ENCODE measurements at regions not wholly inside any gene's neighbourhood (a gene's known extent, or its start where the extent isn't known, plus 50 kb on each side); places are given as distances from the start of the nearest gene placed in this dataset.

DNA sequence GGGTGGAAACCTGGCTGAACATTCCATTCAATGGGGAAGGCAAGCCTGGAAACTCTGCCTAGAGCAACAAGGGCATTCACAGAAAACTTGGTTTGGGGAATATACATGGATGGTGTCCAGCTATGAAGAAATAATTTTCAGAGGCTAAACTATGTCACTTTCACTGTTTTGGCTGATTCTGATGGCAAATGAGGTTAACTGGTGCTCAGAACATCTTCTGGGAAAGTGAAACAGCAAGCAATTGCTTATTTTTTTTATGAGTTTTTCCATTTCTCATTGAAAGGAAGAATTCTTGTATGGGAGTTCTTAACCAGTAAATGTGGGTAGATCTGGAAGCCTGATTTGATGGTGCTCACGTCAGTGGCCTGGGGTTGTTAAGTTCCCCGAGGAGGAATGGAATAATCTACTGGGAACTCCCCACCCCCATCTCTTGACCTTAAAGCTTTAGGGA, 132.8 kb upstream of the BTG1 start:
- no peak overlapping the region for H3K4me3 Mint-ChIP-seq
- no peaks in the 10 kb centered on the region for H3K27me3 Mint-ChIP-seq
- peaks cover 13% of the 10 kb centered on the region for H3K4me1 Mint-ChIP-seq (ENCODE audit: low read depth)
- no peak for DNase-seq
- H3K9me3 Mint-ChIP-seq, result peaks cover 2% of the 10 kb centered on the region
- H3K27ac Mint-ChIP-seq, result peak overlapping the region; percentile 53
- no peaks in the 10 kb centered on the region for H3K36me3 Mint-ChIP-seq (ENCODE audit: low read depth)

DNA sequence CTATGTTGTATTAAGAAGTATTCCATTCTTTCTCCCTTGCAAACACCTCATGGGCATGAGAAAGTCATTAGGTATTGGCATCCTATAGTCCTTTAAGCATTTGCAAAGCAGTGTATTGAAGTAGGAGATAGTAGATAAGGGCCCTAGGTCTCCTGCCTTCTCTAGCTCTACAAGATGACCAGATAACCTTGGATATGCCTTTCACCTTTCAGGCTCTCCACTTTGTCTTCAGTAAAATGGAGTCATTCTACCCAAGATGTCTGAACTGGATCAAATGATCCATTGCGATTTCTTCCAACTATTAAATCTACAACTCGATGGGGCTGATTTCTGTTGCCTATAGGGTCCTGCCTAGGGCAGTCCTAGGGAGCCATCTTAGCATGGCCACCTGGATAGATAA, 132.1 kb upstream of the BTG1 start:
- H3K4me3 Mint-ChIP-seq, result no peak overlapping the region
- no peaks in the 10 kb centered on the region for H3K27me3 Mint-ChIP-seq
- H3K4me1 Mint-ChIP-seq (ENCODE audit: low read depth), result peaks cover 13% of the 10 kb centered on the region
- H3K9me3 Mint-ChIP-seq, result no peaks in the 10 kb centered on the region
- peak overlapping the region; percentile 53 for H3K27ac Mint-ChIP-seq
- no peak for DNase-seq
- no peaks in the 10 kb centered on the region for H3K36me3 Mint-ChIP-seq (ENCODE audit: low read depth)

DNA sequence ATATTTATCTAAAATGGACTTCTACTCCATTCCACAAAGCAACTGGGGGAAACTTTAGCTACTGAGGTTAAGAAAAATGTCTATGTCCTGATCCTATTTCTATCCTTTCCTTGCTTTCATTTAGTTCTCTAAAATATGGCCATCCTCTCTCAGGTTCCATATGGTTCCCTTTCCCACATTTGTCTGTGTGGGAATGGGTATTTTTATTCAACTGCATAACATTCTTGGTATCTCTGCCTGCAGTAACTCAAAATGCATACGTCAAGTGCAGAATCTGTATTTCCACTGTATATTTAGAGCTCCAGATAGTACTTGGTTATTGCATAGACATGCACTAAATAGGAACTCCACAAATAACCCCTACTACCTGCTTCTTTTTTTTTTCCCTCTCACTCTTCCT, 130.6 kb upstream of the BTG1 start:
- H3K4me1 Mint-ChIP-seq (ENCODE audit: low read depth), result peaks cover 13% of the 10 kb centered on the region
- H3K27ac Mint-ChIP-seq, result no peak overlapping the region
- no peaks in the 10 kb centered on the region for H3K27me3 Mint-ChIP-seq
- no peaks in the 10 kb centered on the region for H3K9me3 Mint-ChIP-seq
- no peak overlapping the region for H3K4me3 Mint-ChIP-seq
- no peak for DNase-seq
- H3K36me3 Mint-ChIP-seq (ENCODE audit: low read depth), result no peaks in the 10 kb centered on the region

DNA sequence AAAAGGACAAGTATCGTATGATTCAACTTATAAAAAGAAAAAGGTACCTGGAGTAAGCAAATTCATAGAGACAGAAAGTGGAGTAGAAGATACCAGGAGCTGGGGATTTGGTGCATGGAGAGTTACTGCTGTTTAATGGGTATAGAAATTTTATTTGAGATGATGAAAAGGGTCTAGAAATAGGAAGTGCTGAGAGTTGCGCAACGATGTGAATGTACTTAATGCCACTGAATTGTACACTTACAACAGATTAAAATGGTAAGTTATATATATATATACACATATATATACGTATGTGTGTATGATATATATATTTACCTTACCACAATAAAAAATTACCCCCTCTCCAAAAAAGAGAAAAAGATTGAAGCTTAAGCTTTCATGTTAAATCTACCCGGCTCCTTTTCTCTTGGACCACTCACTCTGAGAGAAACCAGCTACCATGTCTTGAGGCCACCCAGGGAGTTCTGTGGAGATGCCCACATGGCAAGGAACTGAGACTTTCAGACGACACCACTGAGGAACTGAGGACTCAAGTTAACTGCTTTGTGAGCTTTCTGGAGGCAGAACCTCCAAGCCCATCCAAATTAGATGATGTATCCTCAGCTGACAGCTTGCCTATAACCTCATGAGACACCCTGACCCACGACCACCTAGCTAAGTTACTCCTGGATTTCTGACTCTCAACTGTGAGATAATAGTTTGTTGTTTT, 130.0 kb upstream of the BTG1 start:
- H3K4me1 Mint-ChIP-seq (ENCODE audit: low read depth), result peaks cover 13% of the 10 kb centered on the region
- H3K27me3 Mint-ChIP-seq, result no peaks in the 10 kb centered on the region
- no peak overlapping the region for H3K4me3 Mint-ChIP-seq
- H3K36me3 Mint-ChIP-seq (ENCODE audit: low read depth), result no peaks in the 10 kb centered on the region
- H3K27ac Mint-ChIP-seq, result no peak overlapping the region
- no peaks in the 10 kb centered on the region for H3K9me3 Mint-ChIP-seq
- DNase-seq, result no peak

DNA sequence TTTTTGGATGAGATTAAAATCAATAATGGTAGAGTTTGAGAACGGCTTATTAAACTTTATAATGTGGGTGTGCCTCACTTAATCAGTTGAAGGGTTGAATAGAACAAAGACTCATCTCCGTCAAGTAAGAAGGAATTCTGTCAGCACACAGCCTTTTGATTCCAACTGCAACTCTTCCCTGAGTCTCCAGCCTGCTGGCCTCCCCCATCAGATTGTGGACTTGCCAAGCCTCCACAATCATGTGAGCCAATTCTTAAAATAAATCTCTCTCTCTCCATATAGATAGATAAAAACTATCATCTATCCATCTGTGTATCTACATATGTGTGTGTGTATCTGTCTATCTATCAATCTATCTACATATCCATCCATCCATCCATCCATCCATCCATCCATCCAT, 127.4 kb upstream of the BTG1 start:
- H3K36me3 Mint-ChIP-seq (ENCODE audit: low read depth), result no peaks in the 10 kb centered on the region
- no peaks in the 10 kb centered on the region for H3K9me3 Mint-ChIP-seq
- no peak for DNase-seq
- no peak overlapping the region for H3K27ac Mint-ChIP-seq
- no peaks in the 10 kb centered on the region for H3K27me3 Mint-ChIP-seq
- no peak overlapping the region for H3K4me3 Mint-ChIP-seq
- peaks cover 7% of the 10 kb centered on the region for H3K4me1 Mint-ChIP-seq (ENCODE audit: low read depth)

DNA sequence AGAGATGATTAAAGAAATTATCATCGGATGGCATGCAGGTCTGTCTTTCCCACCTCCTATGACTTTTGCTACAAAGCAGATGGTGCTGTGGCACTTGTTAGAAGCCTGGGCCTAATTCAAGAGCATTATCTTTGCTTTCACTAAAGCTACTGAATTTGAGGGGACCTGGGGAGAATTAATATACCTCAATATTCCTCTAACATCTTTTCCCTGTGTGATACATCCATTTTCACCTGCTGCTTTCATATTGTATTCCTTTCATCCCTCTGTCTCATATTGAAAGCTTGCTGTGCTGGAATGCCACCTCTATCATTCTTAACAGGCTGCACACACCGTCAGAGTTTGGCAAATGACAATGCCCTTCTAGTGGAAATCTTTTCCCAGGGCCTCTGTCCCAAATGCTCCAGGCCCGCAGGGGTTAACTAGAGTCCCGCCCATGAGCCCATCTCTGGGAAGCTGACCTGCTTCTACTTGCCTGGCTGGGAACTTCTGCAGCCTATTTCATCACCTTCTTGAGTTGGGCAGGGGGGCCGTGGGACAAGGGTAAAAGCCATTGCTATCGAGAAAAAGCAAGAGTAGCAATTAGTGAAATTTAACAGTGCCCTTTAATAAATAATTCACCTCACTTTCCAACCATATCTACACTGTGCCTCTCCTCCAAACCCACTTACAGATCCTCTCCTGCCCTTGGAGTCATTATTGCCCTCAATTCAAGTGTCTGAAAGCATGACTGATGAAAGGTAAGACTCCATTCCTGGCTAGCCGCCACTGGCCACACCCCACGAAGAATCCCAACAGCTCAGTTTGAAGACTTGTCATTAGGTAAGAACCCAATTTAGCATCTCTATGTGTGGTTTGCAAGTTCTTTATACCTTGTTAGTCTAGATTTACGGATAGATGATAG, 126.7 kb upstream of the BTG1 start:
- no peak overlapping the region for H3K4me3 Mint-ChIP-seq
- H3K4me1 Mint-ChIP-seq (ENCODE audit: low read depth), result peaks cover 7% of the 10 kb centered on the region
- no peak overlapping the region for H3K27ac Mint-ChIP-seq

DNA sequence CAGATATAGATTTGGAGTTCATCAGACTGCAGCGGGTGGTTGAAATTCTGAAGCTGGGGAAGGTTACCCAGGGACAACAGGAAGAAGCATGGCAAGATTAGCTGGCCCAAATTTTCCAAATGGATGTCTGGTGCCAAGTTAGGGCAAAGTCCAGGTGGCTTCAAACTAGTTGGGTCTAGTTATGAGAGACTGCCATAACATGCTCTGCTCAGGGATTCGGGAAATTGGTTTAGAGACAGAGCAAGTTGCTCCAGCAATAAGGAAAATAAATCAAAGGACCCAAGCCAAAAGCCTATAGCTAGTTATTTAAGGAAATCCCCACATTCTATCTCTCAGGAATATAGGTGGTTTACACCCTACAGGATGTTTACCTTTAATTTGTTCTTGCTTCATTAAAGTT, 125.7 kb upstream of the BTG1 start:
- Mint-ChIP-seq H3K9me3 (no peaks in the 10 kb centered on the region), H3K4me1 (ENCODE audit: low read depth) (peaks cover 7% of the 10 kb centered on the region), H3K27ac (no peak overlapping the region), H3K4me3 (no peak overlapping the region), H3K27me3 (no peaks in the 10 kb centered on the region), H3K36me3 (ENCODE audit: low read depth) (no peaks in the 10 kb centered on the region)
- DNase-seq, result no peak

More for the DNA sequence above, 126.7 kb upstream of the BTG1 start:
- no peaks in the 10 kb centered on the region for H3K36me3 Mint-ChIP-seq (ENCODE audit: low read depth)
- DNase-seq, result no peak
- H3K27me3 Mint-ChIP-seq, result no peaks in the 10 kb centered on the region
- H3K9me3 Mint-ChIP-seq, result no peaks in the 10 kb centered on the region

DNA sequence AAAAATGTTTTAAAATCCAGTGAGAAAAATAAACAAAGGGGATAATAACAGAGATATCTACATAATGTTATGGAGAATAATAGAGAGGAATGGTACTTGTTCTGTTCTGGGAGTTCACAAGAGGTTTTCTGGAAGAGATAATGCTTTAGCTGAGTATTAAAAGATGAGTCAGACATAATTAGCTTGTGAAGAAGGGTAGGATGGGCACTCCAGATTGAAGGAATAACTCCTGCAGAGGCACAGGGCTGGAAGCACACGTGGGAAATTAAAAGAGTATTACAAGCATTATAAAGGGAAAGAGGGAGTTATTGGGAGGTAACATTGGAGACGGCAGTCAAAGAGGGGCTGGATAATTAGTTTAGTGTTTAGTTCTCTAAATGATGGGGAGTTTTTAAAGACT, 124.9 kb upstream of the BTG1 start:
- Mint-ChIP-seq H3K36me3 (ENCODE audit: low read depth) (no peaks in the 10 kb centered on the region), H3K27ac (no peak overlapping the region)

DNA sequence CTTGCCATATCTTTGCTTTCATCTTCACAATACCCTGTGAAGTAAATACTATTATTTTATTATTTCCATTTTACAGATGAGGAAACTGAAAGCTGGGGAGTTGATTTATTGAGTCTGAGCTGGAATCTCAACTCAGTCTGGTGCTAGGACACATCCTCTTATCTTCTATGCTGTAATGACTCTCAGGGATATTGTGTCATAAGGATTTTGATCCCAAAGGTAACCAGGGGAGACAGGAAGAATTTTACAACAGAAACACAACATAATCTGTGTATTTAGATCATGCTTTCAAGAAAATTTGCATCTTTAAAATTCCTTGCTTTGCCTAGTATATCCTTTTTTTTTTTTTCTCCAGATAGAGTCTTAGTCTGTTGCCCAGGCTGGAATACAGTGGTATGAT, 123.3 kb upstream of the BTG1 start:
- H3K36me3 Mint-ChIP-seq (ENCODE audit: low read depth), result no peaks in the 10 kb centered on the region

More for the DNA sequence above, 124.9 kb upstream of the BTG1 start:
- H3K4me1 Mint-ChIP-seq (ENCODE audit: low read depth), result peaks cover 7% of the 10 kb centered on the region
- no peak overlapping the region for H3K4me3 Mint-ChIP-seq
- no peaks in the 10 kb centered on the region for H3K27me3 Mint-ChIP-seq
- DNase-seq, result no peak
- no peaks in the 10 kb centered on the region for H3K9me3 Mint-ChIP-seq

DNA sequence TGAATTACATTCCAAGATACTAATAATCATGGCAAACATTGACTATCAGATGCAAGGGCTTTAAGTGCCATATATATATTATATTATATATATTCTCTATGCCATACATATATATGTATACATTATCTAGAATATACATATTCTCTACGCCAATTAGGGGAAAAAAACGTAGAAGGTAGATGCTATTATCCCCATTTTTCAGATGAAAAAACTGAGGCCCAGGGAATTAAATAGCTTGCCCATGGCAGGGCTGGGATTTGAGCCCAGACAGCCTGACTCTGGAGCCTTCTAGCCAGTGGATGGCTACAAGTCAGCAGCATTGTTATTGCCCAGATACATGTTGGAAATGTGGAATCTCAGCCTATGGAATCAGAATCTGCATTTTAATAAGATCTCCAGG, 116.0 kb upstream of the BTG1 start:
- H3K27me3 Mint-ChIP-seq, result no peaks in the 10 kb centered on the region
- peaks cover 19% of the 10 kb centered on the region for H3K4me1 Mint-ChIP-seq (ENCODE audit: low read depth)
- no peak for DNase-seq
- H3K36me3 Mint-ChIP-seq (ENCODE audit: low read depth), result no peaks in the 10 kb centered on the region
- no peaks in the 10 kb centered on the region for H3K9me3 Mint-ChIP-seq
- no peak overlapping the region for H3K27ac Mint-ChIP-seq
- no peak overlapping the region for H3K4me3 Mint-ChIP-seq

More for the DNA sequence above, 123.3 kb upstream of the BTG1 start:
- no peaks in the 10 kb centered on the region for H3K27me3 Mint-ChIP-seq
- H3K27ac Mint-ChIP-seq, result no peak overlapping the region
- no peak overlapping the region for H3K4me3 Mint-ChIP-seq
- H3K4me1 Mint-ChIP-seq (ENCODE audit: low read depth), result peaks cover 7% of the 10 kb centered on the region
- DNase-seq, result no peak
- no peaks in the 10 kb centered on the region for H3K9me3 Mint-ChIP-seq

DNA sequence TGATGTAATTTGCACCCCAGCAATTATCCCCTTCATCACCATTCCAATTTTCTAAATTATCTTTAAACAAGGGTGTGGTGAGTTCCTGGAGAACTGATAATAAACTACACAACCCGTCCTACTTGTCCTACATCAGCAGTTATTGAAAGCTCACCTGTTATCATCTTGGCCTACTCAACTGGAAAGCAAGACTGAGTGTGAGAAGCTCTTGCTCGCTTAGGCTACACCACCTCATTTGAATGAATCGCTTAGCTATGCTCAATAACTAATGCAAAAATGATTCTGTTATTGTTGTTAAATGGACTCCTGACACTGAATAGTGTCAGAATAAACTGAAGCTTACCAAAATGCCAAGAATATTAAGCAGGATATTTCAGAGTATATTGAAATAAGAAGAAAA, 115.4 kb upstream of the BTG1 start:
- Mint-ChIP-seq H3K36me3 (ENCODE audit: low read depth) (no peaks in the 10 kb centered on the region), H3K4me3 (no peak overlapping the region), H3K27me3 (no peaks in the 10 kb centered on the region), H3K4me1 (ENCODE audit: low read depth) (peaks cover 19% of the 10 kb centered on the region), H3K9me3 (no peaks in the 10 kb centered on the region), H3K27ac (no peak overlapping the region)
- DNase-seq, result no peak

DNA sequence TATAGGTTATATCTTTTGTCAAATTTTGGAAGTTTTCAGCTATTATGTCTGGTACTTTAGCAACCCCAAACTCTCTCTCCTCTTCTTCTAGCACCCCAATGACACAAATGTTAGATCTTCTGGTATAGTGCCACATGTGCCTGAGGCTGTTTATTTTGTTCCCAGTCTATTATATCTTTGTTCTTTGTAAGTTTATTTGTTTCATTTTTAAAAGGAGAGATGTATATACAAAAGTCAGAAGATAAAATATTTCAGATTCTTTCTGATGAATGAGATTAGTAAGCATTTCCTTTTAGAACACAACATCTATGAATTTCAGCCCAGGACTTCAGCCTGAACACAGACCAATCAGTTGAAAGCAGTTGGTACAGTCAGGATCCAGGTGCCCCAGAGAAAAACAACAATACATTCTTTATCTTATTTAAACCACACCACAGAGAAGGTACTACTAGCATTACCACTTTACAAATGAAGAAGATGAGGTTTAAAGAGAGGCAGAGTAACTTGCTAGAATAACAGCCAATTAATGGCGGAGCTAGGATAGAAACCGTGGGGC, 114.1 kb upstream of the BTG1 start:
- Mint-ChIP-seq H3K27me3 (no peaks in the 10 kb centered on the region), H3K4me3 (no peak overlapping the region), H3K27ac (no peak overlapping the region), H3K36me3 (ENCODE audit: low read depth) (no peaks in the 10 kb centered on the region), H3K9me3 (no peaks in the 10 kb centered on the region), H3K4me1 (ENCODE audit: low read depth) (peaks cover 19% of the 10 kb centered on the region)
- DNase-seq, result no peak

DNA sequence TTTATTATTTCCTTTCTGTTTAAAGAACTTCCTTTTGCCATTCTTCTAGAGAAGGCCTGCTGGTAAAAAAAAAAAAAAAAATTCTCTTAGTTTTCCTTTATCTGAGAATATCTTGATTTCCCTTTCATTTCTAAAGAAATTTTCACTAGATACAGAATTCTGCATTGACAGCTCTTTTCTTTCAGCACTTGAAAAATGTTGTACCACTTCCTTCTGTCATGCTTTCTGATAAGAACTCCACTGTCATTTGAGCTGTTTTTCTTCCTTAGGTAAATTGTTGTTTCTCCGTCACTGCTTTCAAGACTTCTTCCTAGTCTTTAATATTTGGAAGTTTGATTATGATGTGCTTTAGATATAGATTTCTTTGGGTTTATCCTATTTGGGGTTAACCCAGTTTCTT, 113.6 kb upstream of the BTG1 start:
- Mint-ChIP-seq H3K9me3 (no peaks in the 10 kb centered on the region), H3K27me3 (no peaks in the 10 kb centered on the region), H3K27ac (no peak overlapping the region), H3K4me3 (no peak overlapping the region), H3K36me3 (ENCODE audit: low read depth) (no peaks in the 10 kb centered on the region), H3K4me1 (ENCODE audit: low read depth) (peaks cover 19% of the 10 kb centered on the region)
- DNase-seq, result no peak

DNA sequence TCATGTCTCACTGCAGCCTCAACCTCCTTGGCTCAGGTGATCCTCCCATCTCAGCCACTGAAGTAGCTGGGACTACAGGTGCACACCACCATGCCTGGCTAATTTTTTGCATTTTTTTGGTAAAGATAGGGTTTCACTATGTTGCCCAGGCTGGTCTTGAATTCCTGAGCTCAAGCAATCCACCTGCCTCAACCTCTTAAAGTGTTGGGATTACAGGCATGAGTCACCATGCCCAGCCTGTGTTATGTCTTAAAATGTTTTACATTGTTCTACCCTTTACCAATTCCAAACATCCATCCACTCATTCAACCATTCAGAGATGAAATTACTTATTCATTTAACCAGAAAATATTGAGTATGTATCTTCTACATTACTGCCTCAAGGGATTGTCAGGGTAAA, 111.6 kb upstream of the BTG1 start:
- no peaks in the 10 kb centered on the region for H3K36me3 Mint-ChIP-seq (ENCODE audit: low read depth)
- H3K4me3 Mint-ChIP-seq, result no peak overlapping the region
- H3K27ac Mint-ChIP-seq, result no peak overlapping the region
- peaks cover 5% of the 10 kb centered on the region for H3K9me3 Mint-ChIP-seq
- DNase-seq, result no peak
- H3K4me1 Mint-ChIP-seq (ENCODE audit: low read depth), result peaks cover 28% of the 10 kb centered on the region
- no peaks in the 10 kb centered on the region for H3K27me3 Mint-ChIP-seq

DNA sequence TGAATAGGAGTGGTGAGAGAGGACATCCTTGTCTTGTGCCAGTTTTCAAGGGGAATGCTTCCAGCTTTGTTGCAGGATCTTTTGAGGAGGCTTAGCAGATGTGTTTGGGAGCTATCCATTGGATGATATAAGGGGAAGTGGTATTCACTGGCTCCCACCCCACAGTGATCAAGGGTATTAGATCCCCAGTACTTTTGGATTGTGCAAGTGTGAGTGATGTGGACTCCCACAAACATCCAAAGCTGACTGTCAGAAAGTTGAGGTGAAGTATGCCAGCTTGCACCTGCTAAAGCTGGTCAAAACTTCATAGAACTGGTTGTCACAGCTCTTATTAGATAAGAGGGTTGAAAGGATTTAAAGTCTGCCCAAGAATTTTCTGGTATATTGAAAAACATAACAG, 110.1 kb upstream of the BTG1 start:
- DNase-seq, result no peak
- Mint-ChIP-seq H3K4me1 (ENCODE audit: low read depth) (peaks cover 29% of the 10 kb centered on the region), H3K9me3 (peaks cover 5% of the 10 kb centered on the region), H3K27me3 (no peaks in the 10 kb centered on the region), H3K36me3 (ENCODE audit: low read depth) (no peaks in the 10 kb centered on the region), H3K27ac (no peak overlapping the region), H3K4me3 (no peak overlapping the region)

Data from activated T-cell treated with anti-CD3 and anti-CD28 coated beads, Interleukin-2, amount 50 U/mL, for 24 hours (primary cell).